ENCODE measurements at regions not wholly inside any gene's neighbourhood (a gene's known extent, or its start where the extent isn't known, plus 50 kb on each side); places are given as distances from the start of the nearest gene placed in this dataset.
"Not testable (repeated sequence)": the region's sequence is repeated elsewhere in the genome, so short reads cannot be mapped to it uniquely, and the experiment has no call there.

- not testable (repeated sequence) for TF ChIP-seq POLR2A (IDR thresholded peaks at IDR 0.05)
- TF ChIP-seq, protein P1, sequence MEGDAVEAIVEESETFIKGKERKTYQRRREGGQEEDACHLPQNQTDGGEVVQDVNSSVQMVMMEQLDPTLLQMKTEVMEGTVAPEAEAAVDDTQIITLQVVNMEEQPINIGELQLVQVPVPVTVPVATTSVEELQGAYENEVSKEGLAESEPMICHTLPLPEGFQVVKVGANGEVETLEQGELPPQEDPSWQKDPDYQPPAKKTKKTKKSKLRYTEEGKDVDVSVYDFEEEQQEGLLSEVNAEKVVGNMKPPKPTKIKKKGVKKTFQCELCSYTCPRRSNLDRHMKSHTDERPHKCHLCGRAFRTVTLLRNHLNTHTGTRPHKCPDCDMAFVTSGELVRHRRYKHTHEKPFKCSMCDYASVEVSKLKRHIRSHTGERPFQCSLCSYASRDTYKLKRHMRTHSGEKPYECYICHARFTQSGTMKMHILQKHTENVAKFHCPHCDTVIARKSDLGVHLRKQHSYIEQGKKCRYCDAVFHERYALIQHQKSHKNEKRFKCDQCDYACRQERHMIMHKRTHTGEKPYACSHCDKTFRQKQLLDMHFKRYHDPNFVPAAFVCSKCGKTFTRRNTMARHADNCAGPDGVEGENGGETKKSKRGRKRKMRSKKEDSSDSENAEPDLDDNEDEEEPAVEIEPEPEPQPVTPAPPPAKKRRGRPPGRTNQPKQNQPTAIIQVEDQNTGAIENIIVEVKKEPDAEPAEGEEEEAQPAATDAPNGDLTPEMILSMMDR (IDR thresholded peaks at IDR 0.05 in 4 of 5, conservative IDR thresholded peaks at IDR 0.05 in 1 of 5) = not testable (repeated sequence)
Measured at GRCh38 chr13:22858980-22859379, 321.8 kb upstream of the SGCG start.

Data from gastrocnemius medialis (tissue), 4 donors.